Spinal cord (tissue), 9 donors: ENCODE measurements at regions not wholly inside any gene's neighbourhood (a gene's known extent, or its start where the extent isn't known, plus 50 kb on each side); places are given as distances from the start of the nearest gene placed in this dataset.

Source experiments
- DNase-seq, 6 donors: peaks; one replicate each; pipeline versions ENCODE4 v3.0.0 to v3.0.0-alpha.2; 2013 to 2015; ENCODE audit warnings: low spot score in 6 of 6, low read depth in 4 of 6
- H3K27ac ChIP-seq: one replicate; pipeline ENCODE4 v1.5.1; 2013; ENCODE audit warnings: low read depth, low read length, control low read depth
- H3K27me3 ChIP-seq: one replicate; pipeline ENCODE4 v1.6.1; 2013; ENCODE audit warnings: low read length; ENCODE audit not compliant: control insufficient read depth, insufficient read depth
- H3K36me3 ChIP-seq: one replicate; pipeline ENCODE4 v1.6.1; 2013; ENCODE audit warnings: low read length; ENCODE audit not compliant: control insufficient read depth, insufficient read depth
- H3K4me1 ChIP-seq: one replicate; pipeline ENCODE4 v1.6.1; 2013; ENCODE audit warnings: low read length; ENCODE audit not compliant: control insufficient read depth, insufficient read depth
- H3K4me3 ChIP-seq: one replicate; pipeline ENCODE4 v1.5.1; 2013; ENCODE audit warnings: low read depth, low read length, control low read depth
- H3K9me3 ChIP-seq: one replicate; pipeline ENCODE4 v1.6.1; 2013; ENCODE audit warnings: low read length; ENCODE audit not compliant: control insufficient read depth, insufficient read depth
- WGBS: methylation state at CpG from one replicate; pipeline ENCODE4 v1.1.5; 2013; ENCODE audit warnings: missing lambda C conversion rate; ENCODE audit not compliant: insufficient coverage; 5-methylcytosine and 5-hydroxymethylcytosine counted together
- donor health status: healthy.

DNA sequence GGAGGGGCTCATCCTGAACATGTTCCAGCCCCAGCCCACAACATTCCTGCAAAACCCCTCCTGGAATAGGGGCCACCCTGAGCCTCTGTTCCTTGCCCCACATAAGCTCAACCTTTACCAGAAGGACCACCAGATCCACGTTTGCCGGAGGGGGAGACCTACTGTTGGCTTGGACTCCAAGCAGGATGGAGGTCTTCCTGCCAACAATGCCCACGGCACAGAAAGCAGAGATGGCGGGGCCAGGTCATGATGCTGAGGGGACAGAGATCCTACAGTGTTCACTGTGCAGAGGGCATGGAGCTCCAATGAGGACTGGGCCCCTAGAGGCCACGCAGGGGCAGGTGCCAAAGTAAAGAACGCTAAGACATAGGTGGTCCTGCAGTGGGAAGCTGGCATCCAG lies 98.5 kb upstream of the RAB6C start:
- Histone ChIP-seq H3K4me3 (no peak overlapping the region), H3K9me3 (no peaks in the 10 kb centered on the region), H3K36me3 (no peaks in the 10 kb centered on the region), H3K4me1 (peaks cover 19% of the 10 kb centered on the region), H3K27me3 (no peaks in the 10 kb centered on the region), H3K27ac (no peak overlapping the region)
- WGBS = 81% methylated on average over 6 of the region's 6 CpGs
- no peak for DNase-seq

DNA sequence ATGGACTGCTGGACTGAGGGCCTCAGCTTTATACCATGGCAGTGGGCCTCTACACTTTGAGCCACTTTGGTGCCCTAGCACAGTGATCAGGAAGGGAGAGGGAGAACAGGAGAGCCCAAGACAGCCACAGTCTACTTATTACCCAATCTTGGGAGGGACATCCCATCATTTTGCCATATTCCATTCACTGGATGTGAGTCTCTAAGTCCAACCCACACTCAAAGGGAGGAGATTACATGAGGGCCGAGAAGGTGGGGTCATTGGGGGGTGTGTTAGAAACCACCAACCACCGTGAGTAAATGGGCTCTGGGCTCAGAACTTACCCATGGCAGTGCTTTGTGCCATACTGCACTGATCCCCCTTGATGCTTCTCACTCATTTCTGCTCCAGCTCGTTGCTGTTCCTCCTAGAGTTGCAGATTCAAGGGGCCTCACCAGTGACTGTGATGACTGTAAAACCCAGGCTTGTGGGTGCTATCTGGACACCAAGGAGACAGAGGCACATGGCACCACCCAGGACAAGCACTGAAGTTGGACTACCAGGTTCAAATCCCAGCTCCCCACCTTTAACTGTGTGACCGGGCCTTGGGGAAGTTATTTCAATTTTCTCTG lies 97.6 kb upstream of the RAB6C start:
- Histone ChIP-seq H3K27ac (no peak overlapping the region), H3K27me3 (no peaks in the 10 kb centered on the region), H3K9me3 (no peaks in the 10 kb centered on the region), H3K36me3 (no peaks in the 10 kb centered on the region), H3K4me1 (peaks cover 15% of the 10 kb centered on the region), H3K4me3 (no peak overlapping the region)
- DNase-seq = no peak
- 76% methylated on average over 2 of the region's 4 CpGs for WGBS

DNA sequence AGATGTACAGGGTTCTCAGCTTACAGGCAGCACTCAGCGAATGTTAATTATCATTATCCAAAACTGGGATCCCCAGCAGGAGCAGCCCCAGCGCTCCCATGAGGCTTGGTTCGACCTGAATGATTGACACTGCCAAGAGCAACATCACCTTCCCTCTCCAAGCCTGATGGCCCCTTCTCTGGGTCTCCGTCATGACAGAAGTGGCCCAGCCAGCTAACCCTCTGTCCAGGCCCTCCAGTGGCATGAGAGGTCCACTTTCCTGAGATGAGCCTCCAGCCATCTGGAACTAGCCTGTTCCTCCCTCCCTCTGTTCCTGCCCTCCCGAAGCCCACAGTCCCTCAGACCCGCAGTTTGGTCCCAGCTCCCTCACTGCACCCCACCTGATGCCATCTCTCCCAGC lies 97.0 kb upstream of the RAB6C start:
- Histone ChIP-seq H3K27me3 (no peaks in the 10 kb centered on the region), H3K27ac (no peak overlapping the region), H3K9me3 (no peaks in the 10 kb centered on the region), H3K36me3 (no peaks in the 10 kb centered on the region), H3K4me1 (peaks cover 15% of the 10 kb centered on the region), H3K4me3 (no peak overlapping the region)
- 89% methylated on average over 6 of the region's 6 CpGs for WGBS
- no peak for DNase-seq

DNA sequence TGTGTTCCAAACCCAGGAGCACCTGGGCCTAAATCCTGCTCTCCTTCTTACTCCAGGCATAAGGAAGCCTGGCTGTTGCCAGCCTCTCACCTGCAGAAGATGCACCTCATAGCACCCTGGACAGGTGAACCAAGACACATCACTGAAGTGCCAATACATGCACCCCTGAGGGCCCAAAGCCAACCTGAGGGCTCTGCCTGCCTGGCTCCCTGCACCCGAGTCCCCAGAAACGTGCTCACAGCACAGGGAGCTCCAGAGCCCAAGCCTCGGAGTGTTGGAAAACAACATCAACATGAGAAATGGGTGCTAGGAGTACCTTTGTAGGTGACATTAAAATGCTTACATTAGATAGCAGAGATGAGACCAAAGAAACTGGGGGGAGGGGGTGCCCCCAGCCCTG lies 96.3 kb upstream of the RAB6C start:
- WGBS = 78% methylated on average over 2 of the region's 3 CpGs
- Histone ChIP-seq H3K27me3 (no peaks in the 10 kb centered on the region), H3K36me3 (no peaks in the 10 kb centered on the region), H3K4me1 (peaks cover 14% of the 10 kb centered on the region), H3K9me3 (no peaks in the 10 kb centered on the region), H3K27ac (no peak overlapping the region), H3K4me3 (no peak overlapping the region)
- DNase-seq = no peak

DNA sequence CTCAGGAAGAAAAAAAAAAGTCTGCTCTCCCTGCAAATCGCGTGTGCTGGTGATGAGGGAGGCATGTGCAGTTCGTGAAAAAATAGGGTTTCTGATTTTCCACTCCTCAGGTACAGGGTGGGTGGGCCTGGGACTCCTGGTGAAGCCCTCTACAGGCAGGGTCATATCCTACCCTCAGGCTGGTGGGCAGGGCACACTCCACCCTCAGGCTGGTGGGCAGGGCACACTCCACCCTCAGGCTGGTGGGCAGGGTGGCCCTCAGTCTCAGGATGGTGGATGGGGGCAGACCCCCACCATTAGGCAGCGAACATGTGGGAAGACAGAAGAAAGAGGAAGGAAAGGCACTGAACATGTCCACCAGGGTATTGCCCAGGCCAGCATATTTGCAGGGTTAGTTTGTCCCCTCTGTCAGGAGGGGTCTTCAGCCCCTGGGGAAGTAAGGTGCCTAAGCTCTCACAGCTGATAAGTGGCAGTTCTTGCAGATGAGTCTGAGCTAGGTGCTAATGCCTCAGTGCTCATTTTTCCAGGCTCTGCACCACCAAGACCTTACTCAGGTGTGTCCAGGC lies 95.2 kb upstream of the RAB6C start:
- no peak for DNase-seq
- H3K9me3 ChIP-seq = no peaks in the 10 kb centered on the region
- peaks cover 9% of the 10 kb centered on the region for H3K4me1 ChIP-seq
- no peaks in the 10 kb centered on the region for H3K27me3 ChIP-seq
- no peaks in the 10 kb centered on the region for H3K36me3 ChIP-seq
- no peak overlapping the region for H3K27ac ChIP-seq
- WGBS = 96% methylated on average over 4 of the region's 4 CpGs
- H3K4me3 ChIP-seq = no peak overlapping the region

DNA sequence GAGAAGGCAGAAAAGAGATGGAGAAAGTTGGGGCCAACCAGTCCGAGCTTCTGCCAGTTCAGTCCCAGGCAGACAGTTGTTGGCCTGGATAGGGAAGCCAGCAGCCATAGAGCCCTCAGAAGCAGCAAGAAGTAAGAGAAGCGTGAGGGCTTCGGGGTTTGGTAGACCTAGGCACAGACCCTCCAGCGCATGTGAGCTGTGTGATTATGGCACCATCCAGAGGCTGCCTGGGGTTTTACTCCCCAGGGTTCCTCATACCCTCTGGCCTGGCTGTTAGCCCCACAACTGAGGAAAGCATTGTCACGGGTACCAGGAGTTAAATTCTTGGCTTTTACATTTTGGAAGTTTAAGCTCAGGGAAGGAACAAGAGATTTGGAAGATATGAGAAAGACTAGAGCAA lies 93.7 kb upstream of the RAB6C start:
- peak in 1 of 6 donors; percentile 40 for DNase-seq

DNA sequence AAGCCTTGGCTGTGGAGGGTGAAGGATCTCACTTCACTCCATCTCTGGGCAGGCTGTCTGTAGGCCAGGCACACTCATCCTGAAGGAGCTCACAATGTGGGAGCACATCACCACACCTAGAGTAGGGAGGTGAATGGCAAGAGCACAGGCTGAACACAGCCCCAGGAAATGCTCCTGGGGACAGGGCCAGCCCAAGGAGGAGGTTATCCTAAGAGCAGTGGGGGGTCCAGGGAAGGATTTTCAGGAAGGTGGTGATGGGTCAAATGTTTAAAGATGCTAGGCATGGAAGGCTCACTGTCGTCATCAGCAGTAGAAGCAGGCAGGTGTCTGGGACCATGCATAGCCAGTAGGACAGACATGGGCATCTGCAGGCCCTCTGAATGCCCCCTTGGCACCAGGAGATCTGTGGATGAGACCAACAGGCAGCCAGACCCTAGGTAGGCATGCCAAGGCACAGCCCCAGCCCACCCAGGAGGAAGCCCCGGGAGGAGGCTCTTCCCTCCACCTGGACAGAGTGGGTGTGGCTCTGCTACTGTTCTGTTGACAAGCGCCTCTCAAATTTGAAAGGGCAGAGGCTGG lies 91.7 kb upstream of the RAB6C start:
- 88% methylated on average over 1 of the region's 3 CpGs for WGBS

More for the DNA sequence above, 93.7 kb upstream of the RAB6C start:
- Histone ChIP-seq H3K36me3 (no peaks in the 10 kb centered on the region), H3K27ac (no peak overlapping the region), H3K4me3 (no peak overlapping the region), H3K27me3 (no peaks in the 10 kb centered on the region), H3K4me1 (peaks cover 2% of the 10 kb centered on the region), H3K9me3 (no peaks in the 10 kb centered on the region)
- 47% methylated on average over 4 of the region's 5 CpGs for WGBS

DNA sequence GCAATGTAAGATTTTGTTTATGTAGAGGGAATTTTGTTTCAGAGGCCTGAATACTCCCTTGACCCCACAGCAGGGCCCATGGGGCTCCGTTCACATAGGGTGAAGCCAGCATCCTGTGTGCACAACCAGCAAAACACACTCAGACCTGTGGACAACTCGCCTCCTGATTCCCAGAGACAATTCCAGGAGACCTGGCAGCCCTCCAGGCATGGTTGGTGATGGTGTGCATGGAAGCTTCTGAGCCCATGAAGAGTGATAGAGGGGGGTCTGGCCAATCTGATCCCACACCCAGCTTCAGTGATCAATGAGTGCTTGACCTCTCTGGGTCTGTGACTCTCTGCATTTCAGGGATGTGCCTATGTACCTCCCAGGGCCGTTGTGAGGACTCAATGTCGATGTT lies 91.0 kb upstream of the RAB6C start:
- no peak overlapping the region for H3K27ac ChIP-seq
- H3K4me1 ChIP-seq = peaks cover 2% of the 10 kb centered on the region
- WGBS = 91% methylated on average over 2 of the region's 4 CpGs

More for the DNA sequence above, 91.7 kb upstream of the RAB6C start:
- Histone ChIP-seq H3K27ac (no peak overlapping the region), H3K27me3 (no peaks in the 10 kb centered on the region), H3K4me1 (peaks cover 2% of the 10 kb centered on the region), H3K36me3 (no peaks in the 10 kb centered on the region), H3K4me3 (no peak overlapping the region), H3K9me3 (no peaks in the 10 kb centered on the region)
- DNase-seq = no peak

DNA sequence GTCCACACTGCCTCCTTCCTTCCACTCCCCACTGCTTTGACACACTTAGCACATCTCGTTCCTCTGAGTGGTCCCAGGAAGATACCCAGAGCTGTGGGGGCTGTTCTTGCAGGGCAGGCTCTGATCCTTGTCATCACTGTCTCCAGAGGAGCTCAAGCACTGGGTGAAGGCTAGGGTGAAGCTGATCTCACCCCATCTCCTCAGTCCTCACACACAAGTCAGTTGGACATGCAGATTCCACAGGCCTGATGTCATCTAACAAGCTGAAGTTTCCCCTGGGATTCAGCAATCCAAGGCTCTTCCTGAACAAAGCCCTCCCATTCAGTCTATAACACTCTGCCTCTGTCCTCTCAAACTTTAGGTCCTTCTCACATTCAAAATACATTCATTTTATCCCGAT lies 90.6 kb upstream of the RAB6C start:
- Histone ChIP-seq H3K4me1 (peaks cover 2% of the 10 kb centered on the region), H3K27me3 (no peaks in the 10 kb centered on the region), H3K27ac (no peak overlapping the region), H3K4me3 (no peak overlapping the region), H3K9me3 (no peaks in the 10 kb centered on the region), H3K36me3 (no peaks in the 10 kb centered on the region)
- 64% methylated on average over 1 of the region's 2 CpGs for WGBS
- DNase-seq = no peak

More for the DNA sequence above, 91.0 kb upstream of the RAB6C start:
- Histone ChIP-seq H3K9me3 (no peaks in the 10 kb centered on the region), H3K36me3 (no peaks in the 10 kb centered on the region), H3K27me3 (no peaks in the 10 kb centered on the region), H3K4me3 (no peak overlapping the region)
- DNase-seq = no peak
